ENCODE measurements at regions not wholly inside any gene's neighbourhood (a gene's known extent, or its start where the extent isn't known, plus 50 kb on each side); places are given as distances from the start of the nearest gene placed in this dataset.
A peak's percentile ranks its signal among the peaks of the same experiment; 100 is the strongest.

GRCh38 chr9:109945573-109945972 is 165.6 kb downstream of the PALM2AKAP2 start:
- no peak for DNase-seq (ENCODE audit: low spot score)

GRCh38 chr9:109948453-109948852 is 168.5 kb downstream of the PALM2AKAP2 start:
- no peak for DNase-seq (ENCODE audit: low spot score)

DNA sequence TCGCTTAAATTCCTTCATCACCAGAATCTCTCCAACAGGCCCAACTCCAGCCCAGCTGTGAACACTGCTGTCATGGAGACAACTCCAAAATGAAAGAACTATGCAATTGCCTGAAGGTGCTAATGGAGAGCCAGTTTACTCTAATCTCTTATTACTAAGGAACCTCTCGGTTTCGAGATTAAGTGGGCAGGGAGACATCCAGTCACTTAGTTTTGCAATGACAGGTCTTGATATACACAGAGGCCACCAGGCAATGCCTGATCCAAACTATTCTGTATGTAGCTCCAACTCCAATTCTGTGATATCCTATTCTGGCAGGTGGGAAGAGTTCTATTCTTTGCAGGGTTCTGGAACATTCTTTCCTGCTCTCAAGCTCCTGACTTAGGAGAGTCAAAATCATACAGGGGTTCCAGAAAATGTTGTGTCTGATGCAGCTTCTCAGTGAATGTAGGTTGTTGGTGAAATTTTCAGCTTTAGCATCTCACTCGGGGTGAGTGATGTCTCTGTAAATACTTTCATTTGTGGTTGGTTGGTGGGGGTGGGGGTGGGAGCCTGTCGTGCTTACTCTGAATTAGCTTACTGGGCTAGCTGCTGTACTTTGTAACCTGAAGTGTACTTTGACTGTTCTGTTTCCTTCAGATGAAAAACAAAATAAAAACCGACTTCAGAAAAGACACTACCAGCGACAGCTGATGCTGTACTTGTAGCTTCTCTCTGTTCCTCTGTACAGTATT is 170.9 kb downstream of the PALM2AKAP2 start:
- DNase-seq (ENCODE audit: low spot score), result no peak

DNA sequence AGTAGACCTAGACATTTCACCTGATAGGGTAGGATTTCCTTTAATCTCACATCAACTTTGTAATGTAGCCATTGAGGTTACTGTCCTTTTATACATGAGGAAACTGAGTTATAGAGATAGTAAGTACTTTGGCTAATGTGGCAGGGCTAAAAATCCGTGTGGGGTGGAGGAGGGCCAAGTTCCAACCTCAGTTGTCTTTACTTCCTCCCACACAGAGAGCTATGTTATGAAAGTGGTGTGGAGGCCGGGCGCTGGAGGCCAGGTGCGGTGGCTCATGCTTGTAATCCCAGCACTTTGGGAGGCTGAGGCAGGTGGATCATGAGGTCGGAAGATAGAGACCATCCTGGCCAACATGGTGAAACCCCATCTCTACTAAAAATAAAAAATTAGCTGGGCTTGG is 173.3 kb downstream of the PALM2AKAP2 start:
- no peak for DNase-seq (ENCODE audit: low spot score)

DNA sequence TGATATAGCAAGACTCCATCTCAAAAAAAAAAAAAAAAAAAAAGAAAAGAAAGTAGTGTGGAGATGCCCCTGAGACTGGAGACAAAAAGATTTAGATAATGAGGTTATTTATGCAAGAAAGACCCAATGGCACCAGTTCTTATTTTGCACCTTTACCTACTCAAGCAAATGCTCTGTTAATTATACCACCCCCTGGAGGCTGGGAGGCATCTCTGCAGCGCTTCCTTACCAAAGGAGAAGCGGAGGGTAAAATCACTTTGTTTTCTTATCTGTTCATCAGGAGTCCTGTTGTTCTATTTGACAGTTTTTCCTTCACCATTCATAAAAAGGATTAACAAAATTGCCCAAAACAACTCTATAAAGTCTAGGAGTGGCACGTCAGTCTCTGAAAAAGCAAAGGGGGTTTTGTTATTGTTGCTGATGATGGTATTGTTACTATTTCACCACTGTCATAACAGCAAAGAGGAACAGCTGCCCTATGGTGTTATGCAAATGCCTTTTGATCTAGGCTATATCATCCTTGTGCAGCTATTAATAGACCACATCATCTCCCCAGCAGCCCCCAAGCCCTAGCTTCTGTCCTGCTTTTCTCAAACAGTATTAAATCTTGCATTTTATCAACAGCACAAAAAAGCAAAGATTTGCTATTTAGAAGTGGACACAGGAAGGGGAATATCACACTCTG is 174.0 kb downstream of the PALM2AKAP2 start:
- no peak for DNase-seq (ENCODE audit: low spot score)

DNA sequence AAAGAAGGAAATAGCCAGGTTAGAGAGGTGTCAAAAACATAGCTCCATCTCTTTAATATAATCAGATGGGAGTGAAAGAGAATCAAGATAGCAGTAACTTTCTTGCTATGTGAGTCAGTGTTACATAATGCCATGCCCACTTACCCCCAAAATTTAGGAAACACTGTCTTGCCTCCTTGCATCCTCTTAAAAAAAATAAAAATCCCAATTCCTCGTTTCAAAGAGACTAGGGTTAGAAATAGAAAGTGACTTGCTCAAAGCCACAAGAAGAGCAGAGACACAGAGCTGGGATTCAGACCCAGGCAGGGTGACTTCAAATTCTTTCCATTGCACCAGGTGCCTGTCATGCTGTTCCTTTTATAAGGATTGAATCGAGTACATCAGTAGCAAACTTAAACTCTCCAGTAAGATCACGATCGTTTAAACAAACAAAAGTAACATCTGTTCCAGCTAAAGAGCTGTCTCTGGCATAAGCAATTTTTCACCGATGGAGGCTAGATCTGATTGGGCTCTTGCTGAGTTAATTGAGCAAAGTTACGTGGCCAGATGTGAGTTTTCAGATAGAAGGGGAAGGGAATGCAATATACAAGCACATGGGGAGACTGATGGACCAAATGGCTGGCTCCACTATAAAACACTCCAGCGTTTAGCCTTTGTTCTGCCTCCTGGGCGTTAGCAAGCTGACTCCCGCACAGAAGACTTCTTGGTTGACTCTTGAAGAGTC is 176.9 kb downstream of the PALM2AKAP2 start:
- no peak for DNase-seq (ENCODE audit: low spot score)

DNA sequence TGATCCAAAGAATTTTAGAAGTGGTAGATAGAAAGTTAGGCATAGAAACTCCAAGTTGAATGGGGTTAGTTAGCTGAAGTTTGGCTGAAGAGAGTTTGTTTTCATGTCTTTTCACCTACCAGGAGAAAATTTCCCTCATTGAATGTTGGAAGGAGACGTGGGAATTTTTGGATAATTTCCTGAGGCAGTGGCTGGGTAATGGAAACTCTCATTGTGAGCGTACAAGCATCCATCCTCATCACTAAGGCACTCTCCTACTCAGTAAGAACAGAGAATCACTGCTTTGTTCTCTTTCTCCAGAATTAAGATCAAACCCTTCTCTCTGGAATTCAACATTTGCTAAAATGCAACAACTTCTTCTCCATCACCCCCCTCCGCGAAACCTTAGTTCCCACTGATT is 179.7 kb downstream of the PALM2AKAP2 start:
- no peak for DNase-seq (ENCODE audit: low spot score)

DNA sequence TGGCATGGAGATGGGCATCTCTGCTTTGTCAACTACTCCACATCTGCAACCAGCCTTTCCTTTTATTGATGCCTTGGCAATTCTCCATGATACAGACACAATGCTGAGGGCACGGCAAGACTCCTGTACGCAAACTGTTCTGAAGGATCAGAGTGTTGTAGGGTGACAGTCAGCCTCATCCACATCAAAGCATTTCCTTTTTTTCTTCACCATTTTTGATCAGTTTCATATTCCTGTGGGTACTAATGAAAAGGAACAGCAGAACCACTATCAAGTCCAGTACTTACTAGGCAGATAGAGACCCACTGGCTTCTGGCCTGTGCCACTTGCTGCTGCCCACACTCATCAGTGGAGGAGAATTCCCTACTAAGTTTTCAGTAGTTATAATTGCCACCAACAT is 181.6 kb downstream of the PALM2AKAP2 start:
- DNase-seq (ENCODE audit: low spot score), result no peak

DNA sequence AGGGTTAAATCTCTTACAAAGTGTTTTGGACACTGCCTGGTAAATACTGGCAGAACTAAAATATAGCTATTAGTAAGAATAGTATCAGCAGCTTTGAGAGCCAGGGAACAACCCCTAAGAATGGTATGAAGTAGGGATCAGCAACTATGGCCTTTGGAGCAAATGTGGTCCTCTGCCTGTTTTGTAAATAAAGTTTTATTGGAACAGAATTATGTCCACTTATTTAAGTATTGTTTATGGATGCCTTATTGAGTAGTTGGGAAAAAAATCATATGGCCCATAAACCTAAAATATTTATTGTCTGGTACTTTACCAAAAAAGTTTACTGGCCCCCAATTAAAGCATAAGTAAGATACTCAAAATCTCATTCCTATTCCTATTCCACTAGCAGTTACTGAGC is 182.2 kb downstream of the PALM2AKAP2 start:
- no peak for DNase-seq (ENCODE audit: low spot score)

GRCh38 chr9:109963079-109963478 is 183.1 kb downstream of the PALM2AKAP2 start:
- no peak for DNase-seq (ENCODE audit: low spot score)

GRCh38 chr9:109966643-109967368 is 186.8 kb downstream of the PALM2AKAP2 start:
- DNase-seq (ENCODE audit: low spot score), result no peak

GRCh38 chr9:109967651-109968642 is 187.9 kb downstream of the PALM2AKAP2 start:
- DNase-seq (ENCODE audit: low spot score), result no peak

DNA sequence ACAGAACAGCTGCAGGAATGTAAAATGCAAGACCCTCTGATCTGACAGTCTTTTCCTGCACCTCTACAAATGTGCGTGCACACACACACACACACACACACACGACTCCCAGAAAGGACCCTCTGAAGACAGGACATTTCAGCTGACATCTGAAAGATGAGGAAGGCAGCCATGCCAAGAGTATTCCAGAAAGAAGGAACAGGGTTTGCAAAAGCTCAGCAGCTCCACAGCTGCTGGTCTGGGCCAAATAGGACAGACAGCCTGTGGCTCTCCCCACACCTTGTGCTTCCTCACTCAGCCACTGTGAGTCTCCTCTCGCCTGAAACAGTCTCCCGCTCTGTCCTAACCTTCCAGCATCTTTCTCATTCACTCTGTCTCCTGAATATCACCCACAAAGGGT is 189.0 kb downstream of the PALM2AKAP2 start:
- DNase-seq (ENCODE audit: low spot score), result peak; percentile 18

GRCh38 chr9:109969573-109970237 is 189.7 kb downstream of the PALM2AKAP2 start:
- no peak for DNase-seq (ENCODE audit: low spot score)

- DNase-seq (ENCODE audit: low spot score), result no peak
Observed at GRCh38 chr9:109971226-109971625, 191.2 kb downstream of the PALM2AKAP2 start.

GRCh38 chr9:109972026-109972882 is 192.3 kb downstream of the PALM2AKAP2 start:
- no peak for DNase-seq (ENCODE audit: low spot score)

DNA sequence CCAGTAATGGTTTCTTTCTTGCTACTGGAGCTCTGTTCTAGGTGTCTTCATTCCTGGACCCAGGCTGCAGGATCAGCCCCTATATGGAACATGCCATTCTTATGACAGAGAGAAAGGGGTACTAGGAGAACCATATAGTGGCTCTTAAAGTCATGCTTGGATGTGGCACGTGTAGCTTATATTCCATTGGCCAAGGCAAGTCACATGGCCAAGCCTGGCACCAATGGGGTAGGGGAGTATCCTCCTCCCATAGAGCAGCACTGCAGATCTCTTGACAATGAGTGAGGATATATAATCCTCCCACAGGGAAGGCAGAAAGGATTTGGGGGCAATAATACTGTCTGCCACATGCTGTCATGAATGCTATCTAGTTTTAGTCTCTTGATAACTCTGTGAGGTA is 193.3 kb downstream of the PALM2AKAP2 start:
- DNase-seq (ENCODE audit: low spot score), result no peak

DNA sequence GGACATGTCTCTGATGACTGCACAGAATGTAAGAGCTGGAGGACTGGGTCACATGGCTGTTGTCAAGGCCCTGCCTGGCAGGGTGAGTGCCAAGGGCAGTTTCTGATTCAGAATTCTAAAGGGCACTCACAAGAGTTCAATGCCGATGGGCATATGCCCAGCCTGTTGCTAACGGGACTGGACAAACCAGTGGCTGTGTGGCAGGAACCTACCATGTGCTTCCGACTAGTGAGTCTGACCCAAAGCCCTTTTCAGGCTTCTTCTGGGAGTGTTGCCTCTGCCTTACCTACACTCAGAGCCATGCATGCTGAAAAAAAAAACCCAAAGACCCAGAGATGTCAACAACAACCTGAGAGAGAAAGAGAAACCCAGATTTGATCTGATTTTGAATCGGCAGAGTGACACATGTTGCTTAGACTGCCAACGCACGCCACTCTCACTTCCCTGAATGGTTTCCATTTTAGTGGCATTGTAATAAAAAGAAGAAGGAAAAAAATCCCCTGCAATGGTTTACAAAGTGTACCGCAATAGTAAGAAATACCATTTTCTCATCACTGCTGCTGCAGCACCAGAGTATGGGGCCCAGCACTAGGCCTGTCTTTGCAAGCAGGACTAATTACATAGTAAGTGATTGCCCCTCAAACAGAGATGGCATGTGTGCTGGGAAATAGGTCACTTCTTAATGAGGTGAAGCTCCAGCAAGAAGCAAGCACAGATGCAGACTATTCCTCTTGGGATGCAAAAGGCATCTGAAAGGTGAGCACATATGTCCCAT is 194.3 kb downstream of the PALM2AKAP2 start:
- no peak for DNase-seq (ENCODE audit: low spot score)

GRCh38 chr9:109974918-109975276 is 194.9 kb downstream of the PALM2AKAP2 start:
- DNase-seq (ENCODE audit: low spot score), result no peak
